H9 (cell line): ENCODE measurements at regions not wholly inside any gene's neighbourhood (a gene's known extent, or its start where the extent isn't known, plus 50 kb on each side); places are given as distances from the start of the nearest gene placed in this dataset.

ENCODE experiments used
- DNase-seq: peaks from one replicate; pipeline ENCODE4 v3.0.0-alpha.2; 2017
- H2AFZ ChIP-seq: one replicate; pipeline ENCODE4 v1.6.1; 2013; ENCODE audit warnings: mild to moderate bottlenecking, low read length, control low read depth, moderate library complexity
- H2AK5ac ChIP-seq: 2 replicates; pipeline ENCODE4 v1.6.1; 2013; ENCODE audit warnings: low read length, control low read depth, mixed read lengths; ENCODE audit not compliant: insufficient read length
- H2BK120ac ChIP-seq: one replicate; pipeline ENCODE4 v1.6.1; 2013; ENCODE audit warnings: low read depth, mild to moderate bottlenecking, low read length, control low read depth, inconsistent platforms; ENCODE audit not compliant: poor library complexity, severe bottlenecking
- H2BK12ac ChIP-seq: 2 replicates; pipeline ENCODE4 v1.6.1; 2013; ENCODE audit warnings: low read length, control low read depth, mixed read lengths, low read depth; ENCODE audit not compliant: insufficient read length
- H2BK15ac ChIP-seq: 2 replicates; pipeline ENCODE4 v1.6.1; 2013; ENCODE audit warnings: low read depth, low read length, control low read depth
- H2BK20ac ChIP-seq: one replicate; pipeline ENCODE4 v1.6.1; 2013; ENCODE audit warnings: low read depth, mild to moderate bottlenecking, low read length, control low read depth, inconsistent platforms; ENCODE audit not compliant: poor library complexity, severe bottlenecking
- H2BK5ac ChIP-seq: 2 replicates; pipeline ENCODE4 v1.6.1; 2013; ENCODE audit warnings: low read length, control low read depth, mixed read lengths; ENCODE audit not compliant: insufficient read length
- H3K14ac ChIP-seq: 2 replicates; pipeline ENCODE4 v1.6.1; 2013; ENCODE audit warnings: low read length, control low read depth; ENCODE audit not compliant: insufficient read depth
- H3K18ac ChIP-seq: 2 replicates; pipeline ENCODE4 v1.6.1; 2013; ENCODE audit warnings: low read depth, mild to moderate bottlenecking, mixed read lengths, low read length, control low read depth; ENCODE audit not compliant: insufficient read length
- H3K23ac ChIP-seq: 2 replicates; pipeline ENCODE4 v1.6.1; 2013; ENCODE audit warnings: low read length, control low read depth, mixed read lengths, low read depth; ENCODE audit not compliant: insufficient read length
- H3K23me2 ChIP-seq: 2 replicates; pipeline ENCODE4 v1.6.1; 2013; ENCODE audit warnings: low read depth, mild to moderate bottlenecking, mixed read lengths, low read length, control low read depth; ENCODE audit not compliant: insufficient read length, poor library complexity, severe bottlenecking
- H3K27ac ChIP-seq: 2 replicates; pipeline ENCODE4 v1.5.1; 2013; ENCODE audit warnings: low read length, control low read depth, mixed read lengths, low read depth; ENCODE audit not compliant: insufficient read length
- H3K27me3 ChIP-seq: 2 replicates; pipeline ENCODE4 v1.6.1; 2013; ENCODE audit warnings: low read length, control low read depth, inconsistent platforms; ENCODE audit not compliant: insufficient read depth
- H3K4ac ChIP-seq: 2 replicates; pipeline ENCODE4 v1.6.1; 2013; ENCODE audit warnings: low read depth, mild to moderate bottlenecking, control low read depth, inconsistent platforms, low read length, moderate library complexity
- H3K4me1 ChIP-seq: 2 replicates; pipeline ENCODE4 v1.6.1; 2013; ENCODE audit warnings: low read length, control low read depth, inconsistent platforms; ENCODE audit not compliant: insufficient read depth
- H3K4me2 ChIP-seq: 2 replicates; pipeline ENCODE4 v1.6.1; 2013; ENCODE audit warnings: low read length, control low read depth, mixed read lengths; ENCODE audit not compliant: insufficient read length, insufficient read depth
- H3K56ac ChIP-seq: 2 replicates; pipeline ENCODE4 v1.6.1; 2013; ENCODE audit warnings: low read depth, mild to moderate bottlenecking, mixed read lengths, low read length, control low read depth; ENCODE audit not compliant: insufficient read length
- H3K79me1 ChIP-seq: 2 replicates; pipeline ENCODE4 v1.6.1; 2013; ENCODE audit warnings: low read depth, mild to moderate bottlenecking, moderate library complexity, low read length, control low read depth, inconsistent platforms; ENCODE audit not compliant: insufficient read depth, poor library complexity, severe bottlenecking
- H3K79me2 ChIP-seq: 2 replicates; pipeline ENCODE4 v1.6.1; 2013; ENCODE audit warnings: low read length, control low read depth, inconsistent platforms; ENCODE audit not compliant: insufficient read depth
- H3K9ac ChIP-seq: 2 replicates; pipeline ENCODE4 v1.6.1; 2013; ENCODE audit warnings: low read length, control low read depth, mixed read lengths; ENCODE audit not compliant: insufficient read length; ENCODE audit errors: extremely low read depth
- H3K9me3 ChIP-seq: one replicate; pipeline ENCODE4 v1.6.1; 2013; ENCODE audit warnings: low read depth, low read length, inconsistent platforms; ENCODE audit not compliant: control insufficient read depth
- H3T11ph ChIP-seq: one replicate; pipeline ENCODE4 v1.6.1; 2013; ENCODE audit warnings: mild to moderate bottlenecking, low read length, control low read depth, inconsistent platforms
- H4K20me1 ChIP-seq: one replicate; pipeline ENCODE4 v1.6.1; 2013; ENCODE audit not compliant: control insufficient read depth, insufficient read length, insufficient read depth
- H4K5ac ChIP-seq: 2 replicates; pipeline ENCODE4 v1.6.1; 2013; ENCODE audit warnings: low read depth, mild to moderate bottlenecking, mixed read lengths, low read length, control low read depth; ENCODE audit not compliant: insufficient read length
- H4K8ac ChIP-seq: replicated peaks from 2 replicates; pipeline ENCODE4 v1.6.1; 2013; ENCODE audit warnings: low read length, control low read depth, mixed read lengths, low read depth; ENCODE audit not compliant: insufficient read length
- H4K91ac ChIP-seq: 2 replicates; pipeline ENCODE4 v1.6.1; 2013; ENCODE audit warnings: low read depth, mild to moderate bottlenecking, moderate library complexity, mixed read lengths, low read length, control low read depth; ENCODE audit not compliant: insufficient read length
- H3K27ac Mint-ChIP-seq, 3 experiments: 2 replicates in 2 of 3; 3 replicates in 1 of 3; pipeline ENCODE4 v1.8.0; 2020 to 2021; ENCODE audit warnings: mixed read lengths in 3 of 3, mild to moderate bottlenecking in 1 of 3, moderate library complexity in 1 of 3
- H3K27me3 Mint-ChIP-seq: 2 replicates; pipeline ENCODE4 v1.8.0; 2021; ENCODE audit warnings: low read depth, mild to moderate bottlenecking, moderate library complexity, mixed read lengths
- H3K36me3 Mint-ChIP-seq, 3 experiments: 2 replicates in 2 of 3; 3 replicates in 1 of 3; pipeline ENCODE4 v1.8.0; 2020 to 2021; ENCODE audit warnings: low read depth in 3 of 3, mixed read lengths in 3 of 3; ENCODE audit not compliant: insufficient read depth in 1 of 3
- H3K4me1 Mint-ChIP-seq, 2 experiments: 2 replicates each; pipeline ENCODE4 v1.8.0; 2020; ENCODE audit warnings: mixed read lengths in 2 of 2
- H3K4me3 Mint-ChIP-seq, 2 experiments: 2 replicates in 1 of 2; 3 replicates in 1 of 2; pipeline ENCODE4 v1.8.0; 2020 to 2021; ENCODE audit warnings: mild to moderate bottlenecking in 2 of 2, mixed read lengths in 2 of 2, moderate library complexity in 1 of 2
- H3K9me3 Mint-ChIP-seq, 2 experiments: 2 replicates in 1 of 2; 3 replicates in 1 of 2; pipeline ENCODE4 v1.8.0; 2020; ENCODE audit warnings: mild to moderate bottlenecking in 2 of 2, mixed read lengths in 2 of 2, moderate library complexity in 1 of 2
- CTCF ChIP-seq: fragments of 200-600 bp; sonication (generic); conservative IDR thresholded peaks from 3 replicates; pipeline ENCODE4 v1.8.0; 2021; ENCODE audit warnings: antibody characterized with exemption, mild to moderate bottlenecking
- WGBS: extraction: QIAGEN DNeasy Blood & Tissue Kit; methylation state at CpG from one replicate; pipeline ENCODE4 v1.1.7; 2013; ENCODE audit warnings: missing lambda C conversion rate, low lambda C conversion rate, mixed read lengths; ENCODE audit not compliant: insufficient read length; ENCODE audit errors: extremely low coverage; 5-methylcytosine and 5-hydroxymethylcytosine counted together

- no peaks in the 10 kb centered on the region for H3K23me2 ChIP-seq
- no CpG with 5 or more reads among the region's 13 CpGs for WGBS
- Mint-ChIP-seq H3K4me3 (no peak overlapping the region), H3K27me3 (peaks cover 11% of the 10 kb centered on the region), H3K9me3 (peaks cover 0 to 3% of the 10 kb centered on the region in 2 experiments; a peak in 3 of 5 replicates), H3K4me1 (peaks cover 0 to 6% of the 10 kb centered on the region in 2 experiments; a peak in 2 of 4 replicates), H3K27ac (no peak overlapping the region; a peak in 2 of 7 replicates), H3K36me3 (no peaks in the 10 kb centered on the region; a peak in 1 of 7 replicates)
- no peak overlapping the region for H3K4ac ChIP-seq
- H2BK15ac ChIP-seq, result no peak overlapping the region
- no peaks in the 10 kb centered on the region for H3K27me3 ChIP-seq
- no peak overlapping the region for H3K4me2 ChIP-seq
- no peaks in the 10 kb centered on the region for H3K4me1 ChIP-seq
- no peak for TF ChIP-seq CTCF
- no peak overlapping the region for H2BK120ac ChIP-seq
- H3K79me2 ChIP-seq, result no peaks in the 10 kb centered on the region
- H4K91ac ChIP-seq, result no peak overlapping the region
- no peak overlapping the region for H2BK12ac ChIP-seq
- no peaks in the 10 kb centered on the region for H3K9me3 ChIP-seq
- no peak overlapping the region for H3K18ac ChIP-seq
- no peak overlapping the region for H3T11ph ChIP-seq
- no peak overlapping the region for H3K23ac ChIP-seq
- DNase-seq, result no peak
- H3K56ac ChIP-seq, result no peak overlapping the region
- no peak overlapping the region for H3K9ac ChIP-seq
- no peak overlapping the region for H2AK5ac ChIP-seq
- no peaks in the 10 kb centered on the region for H3K79me1 ChIP-seq
- no peak overlapping the region for H4K8ac ChIP-seq
- H4K5ac ChIP-seq, result no peak overlapping the region
- H2AFZ ChIP-seq, result no peak overlapping the region
- no peak overlapping the region for H2BK20ac ChIP-seq
- H3K27ac ChIP-seq, result no peak overlapping the region
- H3K14ac ChIP-seq, result no peak overlapping the region
- H4K20me1 ChIP-seq, result no peaks in the 10 kb centered on the region
- no peak overlapping the region for H2BK5ac ChIP-seq
Measured at GRCh38 chr11:69208190-69209037, 52.7 kb downstream of the SMIM38 start.
